ENCODE measurements at regions not wholly inside any gene's neighbourhood (a gene's known extent, or its start where the extent isn't known, plus 50 kb on each side); places are given as distances from the start of the nearest gene placed in this dataset.

DNA sequence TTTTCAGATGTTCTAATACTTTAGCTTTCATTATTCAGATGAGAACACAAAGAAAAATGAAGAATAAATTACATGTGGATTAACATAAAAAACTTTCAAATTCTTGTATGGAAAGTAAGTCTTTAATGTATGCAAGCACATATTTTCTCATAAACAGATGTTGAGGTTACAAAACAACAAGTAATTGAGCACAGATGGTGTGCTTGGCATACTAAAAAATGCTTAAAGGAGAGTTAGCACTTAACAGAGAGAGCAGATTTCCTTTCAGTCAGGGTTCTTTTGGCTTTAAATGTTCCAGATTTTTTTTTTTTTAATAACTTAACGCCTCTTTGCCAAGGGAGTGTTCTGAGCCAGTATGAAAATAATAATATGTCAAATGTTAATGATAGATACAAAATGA lies 96.0 kb downstream of the RASSF9 start:
- no peak for DNase-seq (ENCODE audit: extremely low spot score)
- no peak for TF ChIP-seq ZNF384 (IDR thresholded peaks at IDR 0.05)
- TF ChIP-seq TARDBP (IDR thresholded peaks at IDR 0.05): no peak
- TF ChIP-seq CTBP1 (IDR thresholded peaks at IDR 0.05; ENCODE audit: borderline replicate concordance): no peak
- no peak for TF ChIP-seq ARNT (IDR thresholded peaks at IDR 0.05)
- no peak for TF ChIP-seq ELF4 (IDR thresholded peaks at IDR 0.05)
- TF ChIP-seq SUZ12 (IDR thresholded peaks at IDR 0.05): no peak
- TF ChIP-seq BHLHE40 (IDR thresholded peaks at IDR 0.05; ENCODE audit: borderline replicate concordance): no peak
- TF ChIP-seq LEF1 (IDR thresholded peaks at IDR 0.05; ENCODE audit: borderline replicate concordance): no peak
- no peak for TF ChIP-seq FOXK2 (IDR thresholded peaks at IDR 0.05)
- TF ChIP-seq FOXA1 (IDR thresholded peaks at IDR 0.05): no peak
- TF ChIP-seq FOXM1 (IDR thresholded peaks at IDR 0.05; ENCODE audit: borderline replicate concordance): no peak
- no peak for TF ChIP-seq HDGF (IDR thresholded peaks at IDR 0.05; ENCODE audit: borderline replicate concordance)
- TF ChIP-seq NFRKB (IDR thresholded peaks at IDR 0.05): no peak
- TF ChIP-seq, protein P1, sequence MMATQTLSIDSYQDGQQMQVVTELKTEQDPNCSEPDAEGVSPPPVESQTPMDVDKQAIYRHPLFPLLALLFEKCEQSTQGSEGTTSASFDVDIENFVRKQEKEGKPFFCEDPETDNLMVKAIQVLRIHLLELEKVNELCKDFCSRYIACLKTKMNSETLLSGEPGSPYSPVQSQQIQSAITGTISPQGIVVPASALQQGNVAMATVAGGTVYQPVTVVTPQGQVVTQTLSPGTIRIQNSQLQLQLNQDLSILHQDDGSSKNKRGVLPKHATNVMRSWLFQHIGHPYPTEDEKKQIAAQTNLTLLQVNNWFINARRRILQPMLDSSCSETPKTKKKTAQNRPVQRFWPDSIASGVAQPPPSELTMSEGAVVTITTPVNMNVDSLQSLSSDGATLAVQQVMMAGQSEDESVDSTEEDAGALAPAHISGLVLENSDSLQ (IDR thresholded peaks at IDR 0.05): no peak
- no peak for TF ChIP-seq SP1 (IDR thresholded peaks at IDR 0.05)

DNA sequence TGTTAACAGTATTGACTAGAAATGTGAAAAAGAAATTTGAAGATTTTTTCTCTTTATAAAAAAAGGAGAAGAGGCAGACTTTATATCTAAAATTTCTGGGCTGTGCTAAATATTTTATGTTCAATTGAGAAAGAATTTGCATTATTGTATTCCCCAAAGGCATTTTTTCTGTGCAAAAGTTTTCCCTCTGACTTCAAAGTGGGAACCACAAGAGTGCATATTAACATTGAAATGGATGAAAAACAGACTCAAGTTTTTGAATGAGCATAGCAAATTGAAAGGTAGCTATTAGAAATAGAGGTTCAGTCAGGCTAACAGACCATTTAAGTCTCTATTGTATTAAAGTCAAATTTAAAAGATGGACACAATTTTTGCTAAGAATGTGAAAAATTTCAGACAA lies 95.2 kb downstream of the RASSF9 start:
- POLR2A ChIA-PET: no interaction called here
- TF ChIP-seq, protein P1 (IDR thresholded peaks at IDR 0.05): no peak
- TF ChIP-seq NFRKB (IDR thresholded peaks at IDR 0.05): no peak
- TF ChIP-seq TARDBP (IDR thresholded peaks at IDR 0.05): no peak
- TF ChIP-seq LEF1 (IDR thresholded peaks at IDR 0.05; ENCODE audit: borderline replicate concordance): no peak
- TF ChIP-seq ARNT (IDR thresholded peaks at IDR 0.05): no peak
- TF ChIP-seq HDGF (IDR thresholded peaks at IDR 0.05; ENCODE audit: borderline replicate concordance): no peak
- TF ChIP-seq L3MBTL2 (conservative IDR thresholded peaks at IDR 0.05): no peak
- no peak for TF ChIP-seq FOXA1 (IDR thresholded peaks at IDR 0.05)
- no peak for TF ChIP-seq FOXM1 (IDR thresholded peaks at IDR 0.05; ENCODE audit: borderline replicate concordance)
- TF ChIP-seq SUZ12 (IDR thresholded peaks at IDR 0.05): no peak
- no peak for TF ChIP-seq BHLHE40 (IDR thresholded peaks at IDR 0.05; ENCODE audit: borderline replicate concordance)
- no peak for DNase-seq (ENCODE audit: extremely low spot score)
- CTCF ChIA-PET: no interaction called here

More for the DNA sequence above, 96.0 kb downstream of the RASSF9 start:
- ChIA-PET POLR2A (no interaction called here), CTCF (no interaction called here)

GRCh38 chr12:85747941-85748495 lies 88.2 kb downstream of the RASSF9 start:
- TF ChIP-seq SP1 (IDR thresholded peaks at IDR 0.05): no peak
- no peak for DNase-seq (ENCODE audit: extremely low spot score)
- CTCF ChIA-PET: no interaction called here
- POLR2A ChIA-PET: no interaction called here
